ENCODE measurements at regions not wholly inside any gene's neighbourhood (a gene's known extent, or its start where the extent isn't known, plus 50 kb on each side); places are given as distances from the start of the nearest gene placed in this dataset.
"Not testable (repeated sequence)": the region's sequence is repeated elsewhere in the genome, so short reads cannot be mapped to it uniquely, and the experiment has no call there.

DNA sequence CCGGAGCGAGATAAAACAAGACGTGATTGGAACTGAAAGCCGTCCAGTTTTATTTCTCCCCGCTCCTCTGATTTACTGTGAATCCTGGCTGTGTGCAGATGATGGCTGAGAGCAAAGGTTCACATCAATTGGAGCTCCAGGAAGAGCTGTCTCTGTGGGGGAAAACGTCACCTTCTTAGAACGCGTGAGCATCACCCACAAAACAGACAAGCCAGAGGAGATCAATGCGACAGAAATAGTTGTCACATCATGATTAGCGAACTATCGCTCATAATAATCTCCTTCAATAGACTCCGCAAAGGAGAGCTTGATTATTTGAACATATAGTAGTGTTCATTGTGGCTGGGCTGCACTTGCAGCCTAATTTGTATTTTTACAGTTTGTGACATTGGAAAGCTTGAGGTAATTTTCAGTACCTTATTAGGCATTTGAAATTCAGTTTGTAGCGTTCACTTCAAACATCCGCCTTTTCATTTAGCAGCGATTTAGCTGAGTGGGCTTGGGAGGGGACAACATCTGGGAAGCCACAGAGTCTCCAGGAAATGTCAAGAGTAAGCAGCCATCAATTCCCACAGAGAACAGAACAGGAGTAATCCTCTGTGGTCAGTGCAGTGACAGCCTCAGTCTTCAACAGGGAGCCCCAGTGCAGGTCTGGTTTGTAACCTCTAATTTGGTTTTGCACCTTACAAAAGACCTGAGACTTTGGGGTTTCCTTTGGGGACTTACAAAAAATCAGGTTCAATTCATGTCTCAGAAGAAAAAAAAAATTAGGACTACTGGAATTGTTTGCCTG lies 276.8 kb upstream of the PFKP start:
- DNase-seq (ENCODE audit: low read depth), result no peak

DNA sequence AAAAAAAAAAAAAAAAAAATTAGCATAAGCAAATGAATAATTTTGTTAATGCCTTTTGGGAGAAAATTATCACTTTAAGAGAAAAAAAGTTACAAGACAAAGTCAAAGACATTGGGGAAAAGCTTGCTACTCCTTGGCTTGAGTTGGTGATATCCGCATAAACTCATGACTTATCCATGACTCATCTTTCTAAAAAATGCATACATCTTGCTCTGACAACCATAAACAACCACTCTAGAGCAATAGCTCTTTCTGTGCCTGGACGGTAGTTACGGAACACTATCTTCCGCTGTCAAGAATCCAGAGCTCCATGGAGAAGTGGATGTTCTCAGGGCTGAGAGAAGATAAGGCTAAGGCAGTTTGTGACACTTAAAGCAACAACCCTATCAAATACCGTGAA lies 281.1 kb upstream of the PFKP start:
- no peak for DNase-seq (ENCODE audit: low read depth)

DNA sequence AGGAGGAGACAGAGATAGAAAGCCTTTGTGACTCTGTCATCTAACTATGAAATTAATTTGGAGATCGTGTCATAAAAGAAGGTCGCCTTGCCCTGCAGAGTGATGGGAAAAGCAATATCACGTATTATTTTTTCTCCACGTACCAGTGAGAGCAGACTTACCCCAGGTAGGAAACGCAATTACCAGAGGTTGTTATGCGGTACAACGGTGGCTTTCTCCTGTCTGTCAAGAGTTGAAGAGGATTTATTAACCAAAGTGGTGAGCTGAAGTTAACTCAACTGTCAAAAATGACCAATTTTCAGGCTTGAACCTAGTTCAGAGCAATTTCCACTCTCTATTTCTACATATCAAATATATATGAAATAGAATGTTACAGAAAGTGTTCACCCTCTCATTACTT lies 282.6 kb upstream of the PFKP start:
- no peak for DNase-seq (ENCODE audit: low read depth)

DNA sequence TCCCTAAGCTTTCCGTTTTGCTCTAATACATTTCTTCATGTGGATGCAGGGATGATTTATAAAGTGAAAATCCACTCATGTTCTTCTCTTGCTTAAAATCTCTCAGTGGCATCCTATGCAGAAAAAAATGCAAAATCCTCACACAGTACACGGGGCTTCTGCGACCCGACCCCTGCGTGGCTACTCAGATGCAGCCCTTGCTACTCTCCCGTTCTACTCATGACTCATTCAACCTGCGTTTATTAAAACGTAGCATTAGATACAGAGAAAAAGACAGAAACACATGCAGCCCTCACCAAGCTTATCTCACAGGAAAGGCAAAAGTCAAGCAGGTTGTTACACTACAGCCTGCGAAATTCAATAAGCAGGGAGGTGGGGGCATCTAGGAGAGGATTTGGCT lies 284.4 kb upstream of the PFKP start:
- DNase-seq (ENCODE audit: low read depth), result no peak

DNA sequence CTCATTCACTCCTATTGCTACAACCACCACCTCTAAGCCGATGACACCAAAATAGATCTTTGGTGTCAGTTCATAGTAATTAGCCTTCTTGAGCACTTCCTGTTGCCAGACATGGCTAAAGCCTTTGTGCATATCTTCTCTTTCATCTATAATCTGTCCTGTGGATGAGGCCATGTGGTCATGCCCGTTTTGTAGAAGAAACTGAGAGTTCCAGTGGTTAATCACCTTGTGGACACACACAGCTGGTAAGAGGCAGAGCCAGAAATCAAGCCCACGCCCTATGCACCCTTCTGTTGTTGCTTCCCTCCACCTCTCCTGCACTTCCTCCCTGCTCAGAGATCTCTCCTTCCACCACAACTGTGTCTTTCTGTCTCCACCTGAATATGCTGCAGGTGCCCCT lies 285.1 kb upstream of the PFKP start:
- no peak for DNase-seq (ENCODE audit: low read depth)

DNA sequence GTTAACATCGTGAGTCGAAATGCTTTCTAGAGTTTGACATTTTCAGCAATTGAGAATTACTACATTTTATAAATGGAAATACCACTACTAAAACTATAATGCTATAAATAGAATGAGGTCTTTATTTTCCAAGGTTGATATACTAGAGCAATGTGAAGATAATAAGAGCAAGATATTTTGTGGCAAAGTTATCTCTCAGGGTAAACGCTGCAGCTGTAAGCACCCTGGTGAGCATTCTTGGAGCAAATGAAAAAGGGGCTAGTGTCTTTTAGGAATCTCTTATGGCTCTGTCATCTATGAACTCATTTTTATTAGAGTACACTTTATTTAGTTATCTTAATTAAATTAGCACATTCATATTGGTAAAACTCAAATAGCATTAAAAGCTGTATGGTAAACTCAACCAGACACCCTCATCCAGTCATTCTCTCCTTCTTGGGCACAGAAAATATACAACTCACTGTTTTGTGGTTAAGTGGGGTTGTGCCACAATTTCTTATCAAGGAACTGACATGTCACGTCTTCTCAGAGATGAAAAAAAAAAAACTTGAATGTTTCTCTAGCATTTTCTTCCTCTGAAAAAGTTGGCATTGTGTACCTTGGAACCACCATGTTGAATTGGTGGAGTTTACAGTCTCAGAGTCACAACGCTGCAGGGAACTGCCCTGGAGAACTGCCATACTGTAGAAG lies 289.5 kb upstream of the PFKP start:
- DNase-seq (ENCODE audit: low read depth), result no peak

DNA sequence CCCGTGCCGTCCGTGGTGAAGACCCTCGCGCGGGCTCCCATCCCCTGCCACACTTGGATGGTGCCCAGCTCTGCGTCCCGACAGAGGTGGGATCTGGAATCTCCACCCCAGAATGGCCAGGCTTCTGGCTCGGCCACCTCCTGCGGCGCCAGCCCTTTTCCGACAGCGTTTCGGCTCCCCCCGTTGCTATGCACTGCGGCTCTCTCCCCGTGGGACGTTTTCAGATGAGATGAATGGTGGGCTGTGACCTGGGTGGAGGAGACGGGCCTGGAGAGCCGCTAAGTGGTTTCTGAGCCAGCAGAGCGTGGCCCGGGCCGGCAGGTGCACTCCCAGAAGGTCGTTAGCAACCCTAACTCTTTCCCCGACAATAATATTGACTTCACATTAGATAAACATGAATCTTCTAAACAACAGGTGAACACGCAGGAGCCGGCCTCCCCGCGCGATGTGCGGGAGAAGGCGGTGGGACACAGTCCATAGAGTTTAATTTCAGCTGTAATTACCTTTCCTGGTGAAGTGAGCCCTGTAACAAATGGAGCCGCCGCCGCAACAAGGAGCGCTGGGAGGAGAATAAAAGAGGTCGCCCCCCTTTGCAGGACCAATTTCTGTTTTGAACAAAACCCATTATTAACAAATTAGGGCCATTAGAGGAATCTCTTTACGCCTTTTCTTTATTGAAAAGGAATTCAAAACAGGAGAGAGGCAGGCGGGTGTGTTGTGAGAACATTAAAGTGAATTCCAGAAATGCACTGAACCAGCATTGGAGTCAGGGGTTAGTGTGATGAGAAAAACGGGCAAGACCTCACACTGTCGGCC lies 294.3 kb upstream of the PFKP start:
- no peak for DNase-seq (ENCODE audit: low read depth)

DNA sequence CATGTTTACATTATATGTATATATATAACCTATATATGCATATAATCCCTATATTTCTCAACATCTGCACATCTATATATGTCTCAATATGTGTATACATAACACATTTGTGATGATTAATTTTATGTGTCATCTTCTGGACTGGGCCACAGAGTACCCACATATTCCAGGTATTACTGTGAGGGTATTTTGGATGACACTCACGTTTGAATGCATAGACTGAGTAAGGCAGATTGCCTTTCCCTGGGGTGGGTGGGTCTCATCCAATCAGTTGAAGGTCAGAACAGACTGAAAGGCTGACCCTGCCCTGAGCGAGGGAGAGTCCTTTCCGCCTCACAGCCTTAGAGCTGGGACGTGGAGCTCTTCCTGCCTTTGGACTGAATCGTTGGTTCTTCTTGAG lies 295.2 kb upstream of the PFKP start:
- DNase-seq (ENCODE audit: low read depth), result no peak

DNA sequence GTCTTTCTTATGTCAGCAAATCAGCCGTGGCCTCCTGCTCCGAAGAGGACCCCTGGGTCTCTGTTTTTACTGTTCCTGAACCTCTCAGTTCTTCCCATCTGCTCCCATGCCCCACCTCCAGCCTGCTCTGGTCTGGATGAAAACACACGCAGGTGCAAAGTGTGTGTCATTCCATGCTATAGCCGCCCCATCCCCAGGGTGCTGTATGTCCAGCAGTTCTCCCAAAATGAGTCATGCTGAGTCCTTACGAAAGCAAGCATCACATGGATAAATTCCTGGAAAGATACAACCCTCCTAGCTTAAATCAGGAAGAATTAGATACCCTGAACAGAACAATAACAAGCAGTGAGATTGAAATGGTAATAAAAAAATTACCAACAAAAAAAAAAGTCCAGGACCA lies 300.1 kb upstream of the PFKP start:
- DNase-seq (ENCODE audit: low read depth), result not testable (repeated sequence)

DNA sequence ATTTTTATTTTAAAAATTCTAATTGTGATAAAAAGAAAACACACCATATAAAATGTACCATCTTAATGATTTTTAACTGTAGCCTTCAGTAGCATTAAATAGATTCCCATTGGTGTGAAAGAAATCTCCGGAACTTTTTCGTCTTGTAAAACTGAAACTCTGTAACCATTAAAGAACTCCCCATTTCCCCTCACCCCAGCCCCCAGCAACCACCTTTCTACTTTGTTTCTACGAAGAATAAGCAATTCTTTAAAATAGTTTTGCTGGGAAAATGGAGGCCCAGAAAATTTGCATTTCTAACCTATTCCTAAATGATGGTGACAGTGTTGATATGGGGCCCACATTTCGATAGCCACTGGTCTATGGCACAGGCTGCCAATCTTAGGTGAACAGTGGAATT lies 305.4 kb upstream of the PFKP start:
- no peak for DNase-seq (ENCODE audit: low read depth)

DNA sequence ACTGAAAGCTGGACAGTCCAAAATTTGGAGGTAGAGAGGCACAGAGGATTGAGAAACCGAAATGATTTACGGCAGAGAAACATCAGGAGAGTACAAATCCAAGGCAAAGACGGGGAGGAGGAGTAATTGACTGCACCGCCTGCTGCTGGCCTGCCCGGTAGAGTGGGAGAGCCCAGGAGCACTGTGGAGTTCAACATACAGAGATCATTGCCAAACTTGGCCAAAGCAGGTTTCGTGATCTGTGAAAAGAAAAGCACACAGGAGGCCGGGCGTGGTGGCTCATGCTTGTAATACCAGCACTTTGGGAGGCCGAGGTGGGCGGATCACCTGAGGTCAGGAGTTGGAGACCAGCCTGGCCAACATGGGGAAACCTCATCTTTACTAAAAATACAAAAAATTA lies 306.0 kb upstream of the PFKP start:
- no peak for DNase-seq (ENCODE audit: low read depth)

DNA sequence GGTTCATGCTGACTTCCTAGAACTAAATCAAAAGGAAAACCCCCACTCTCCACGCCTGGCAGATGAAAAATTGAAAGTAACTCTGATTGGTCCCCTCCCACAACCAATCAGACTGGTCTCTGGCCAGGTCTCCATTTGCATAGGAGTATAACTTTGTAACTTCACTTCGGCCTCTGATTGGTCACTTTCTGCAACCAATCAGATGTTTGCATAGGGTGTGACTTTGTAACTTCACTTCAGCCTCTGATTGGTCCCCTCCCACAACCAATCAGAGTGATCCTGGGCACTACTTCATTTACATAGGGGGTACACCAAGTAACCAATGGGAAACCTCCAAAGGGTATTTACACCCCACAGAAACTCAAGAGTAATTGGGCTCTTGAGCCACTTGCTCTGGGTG lies 306.6 kb upstream of the PFKP start:
- DNase-seq (ENCODE audit: low read depth), result no peak

DNA sequence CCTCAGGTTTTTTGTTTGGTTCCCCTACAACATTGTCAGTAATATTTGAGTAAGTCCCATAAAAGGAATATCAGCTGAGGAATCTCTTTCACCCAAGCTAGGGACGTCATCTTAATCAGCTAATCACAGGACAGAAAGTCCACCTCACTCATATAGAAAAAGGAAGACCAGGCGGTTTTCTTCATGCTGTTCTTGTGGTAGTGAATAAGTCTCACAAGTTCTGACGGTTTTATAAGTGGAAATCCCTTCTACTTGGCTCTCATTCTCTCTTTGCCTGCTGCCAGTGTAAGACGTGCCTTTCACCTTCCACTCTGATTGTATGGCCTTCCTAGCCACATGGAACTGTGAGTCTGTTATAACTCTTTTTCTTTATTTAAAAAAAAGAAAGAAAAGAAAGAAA lies 308.1 kb upstream of the PFKP start:
- DNase-seq (ENCODE audit: low read depth), result no peak

DNA sequence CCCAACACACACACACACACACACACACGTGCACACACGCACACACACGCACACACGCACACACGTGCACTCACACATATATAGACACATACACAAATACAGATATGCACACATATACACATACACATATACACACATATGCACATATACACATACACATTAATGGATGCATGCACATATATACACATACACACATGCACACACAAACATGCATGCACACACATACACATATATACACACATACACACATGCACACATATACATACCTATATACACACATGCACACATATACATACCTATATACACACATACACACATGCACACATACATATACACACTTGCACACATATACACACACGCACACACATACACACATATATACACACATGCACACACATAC lies 312.4 kb upstream of the PFKP start:
- DNase-seq (ENCODE audit: low read depth), result no peak

DNA sequence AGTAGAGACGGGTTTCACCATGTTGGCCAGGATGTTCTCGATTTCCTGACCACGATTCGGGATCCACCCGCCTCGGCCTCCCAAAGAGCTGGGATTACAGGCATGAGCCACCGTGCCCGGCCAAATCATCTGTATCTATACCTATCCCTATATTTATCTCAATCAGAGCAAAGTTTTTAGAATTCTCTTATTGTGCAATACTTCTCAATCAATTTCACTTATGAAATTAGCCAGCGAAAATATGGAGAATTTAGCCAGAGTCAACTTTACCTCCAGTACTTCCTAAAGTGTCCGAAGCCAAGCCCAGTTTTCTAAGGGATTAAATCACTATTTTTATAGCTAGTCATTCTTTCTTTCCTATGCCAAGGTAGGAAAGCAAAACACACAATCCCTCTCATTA lies 319.1 kb upstream of the PFKP start:
- DNase-seq (ENCODE audit: low read depth), result no peak

DNA sequence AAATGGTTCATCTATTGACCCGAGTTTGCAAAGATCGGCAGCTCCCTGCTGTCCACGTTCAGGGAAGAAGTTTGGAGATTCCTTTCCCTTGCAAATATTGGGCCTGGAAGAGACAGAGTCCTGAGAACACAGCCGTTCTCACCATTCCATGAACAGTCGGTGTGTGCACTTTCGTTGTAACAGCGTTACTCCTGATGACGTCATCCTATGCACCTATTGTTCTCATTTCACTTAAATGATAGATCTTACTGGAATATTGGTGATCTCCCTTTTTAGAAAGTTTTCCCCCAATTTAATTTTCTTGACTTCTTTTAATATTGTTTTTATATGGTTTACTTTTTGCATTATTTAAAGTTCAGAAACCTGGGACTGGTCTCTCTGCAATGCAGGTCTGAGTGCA lies 320.7 kb upstream of the PFKP start:
- DNase-seq (ENCODE audit: low read depth), result no peak

DNA sequence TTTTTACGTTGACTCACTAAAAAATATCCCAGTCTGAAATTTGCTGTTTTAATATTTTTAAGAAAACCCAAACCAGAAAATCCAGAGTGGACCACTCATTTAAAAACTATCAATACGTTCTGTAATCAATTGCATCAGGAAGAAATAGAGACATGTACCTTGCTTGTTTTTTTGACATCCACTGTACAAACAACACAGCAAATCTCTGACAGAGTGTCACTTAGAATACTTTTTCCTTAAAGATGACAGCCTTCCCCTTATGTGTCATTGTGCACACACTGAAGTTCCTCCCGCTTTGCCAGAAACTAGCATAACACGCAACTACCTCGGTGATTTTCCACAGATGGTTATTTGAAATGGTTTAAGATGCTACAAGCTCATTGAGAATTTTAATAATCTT lies 321.7 kb upstream of the PFKP start:
- no peak for DNase-seq (ENCODE audit: low read depth)

DNA sequence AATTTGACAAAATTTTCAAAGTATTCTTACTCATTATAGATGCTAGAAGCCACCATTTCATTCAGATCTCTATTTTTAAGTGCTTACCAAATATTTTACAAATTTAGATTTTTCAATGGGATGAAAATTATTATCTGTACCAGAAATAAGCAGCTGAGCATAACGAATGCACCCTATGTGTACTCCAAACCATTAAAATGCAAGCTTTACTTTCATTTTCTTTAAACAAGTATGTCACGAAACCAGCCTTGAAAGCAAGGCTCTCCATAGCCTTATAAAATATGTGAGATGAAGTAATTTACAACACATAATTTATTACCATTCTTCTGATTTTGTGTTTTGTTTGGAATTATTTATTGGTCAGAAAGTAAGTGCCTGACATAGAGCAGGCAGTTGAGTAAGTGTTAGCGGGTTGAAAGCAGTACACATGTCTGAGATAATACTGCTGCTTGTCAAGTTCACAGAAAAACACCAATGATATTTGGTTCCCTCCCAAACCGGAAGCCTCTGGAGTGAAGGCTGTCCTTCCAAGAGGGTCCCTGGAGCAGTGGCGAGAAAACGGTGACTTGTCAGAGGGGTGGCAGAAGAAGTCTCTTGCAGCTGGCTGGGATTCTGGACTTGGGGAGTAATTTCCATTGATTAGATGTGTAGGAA lies 322.7 kb upstream of the PFKP start:
- DNase-seq (ENCODE audit: low read depth), result no peak

DNA sequence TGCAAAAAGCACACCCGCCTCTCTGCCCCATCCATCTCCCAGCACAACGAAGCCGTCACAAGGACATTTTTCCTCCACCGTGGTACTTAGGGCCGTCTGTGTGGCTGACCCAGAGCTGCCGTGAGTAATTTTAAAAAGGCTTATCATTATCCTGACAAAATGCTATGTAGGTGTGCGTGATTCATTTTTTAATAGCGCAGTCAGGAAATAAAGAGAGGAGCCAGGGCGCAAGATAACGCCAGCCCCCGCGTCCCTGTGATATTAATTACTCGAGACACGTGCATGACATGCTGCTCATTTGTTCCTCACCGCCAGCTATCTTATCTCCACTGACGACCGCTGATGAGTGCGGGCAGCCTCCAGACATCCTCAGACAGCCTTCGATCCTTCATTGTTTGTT lies 332.7 kb upstream of the PFKP start:
- no peak for DNase-seq (ENCODE audit: low read depth)

DNA sequence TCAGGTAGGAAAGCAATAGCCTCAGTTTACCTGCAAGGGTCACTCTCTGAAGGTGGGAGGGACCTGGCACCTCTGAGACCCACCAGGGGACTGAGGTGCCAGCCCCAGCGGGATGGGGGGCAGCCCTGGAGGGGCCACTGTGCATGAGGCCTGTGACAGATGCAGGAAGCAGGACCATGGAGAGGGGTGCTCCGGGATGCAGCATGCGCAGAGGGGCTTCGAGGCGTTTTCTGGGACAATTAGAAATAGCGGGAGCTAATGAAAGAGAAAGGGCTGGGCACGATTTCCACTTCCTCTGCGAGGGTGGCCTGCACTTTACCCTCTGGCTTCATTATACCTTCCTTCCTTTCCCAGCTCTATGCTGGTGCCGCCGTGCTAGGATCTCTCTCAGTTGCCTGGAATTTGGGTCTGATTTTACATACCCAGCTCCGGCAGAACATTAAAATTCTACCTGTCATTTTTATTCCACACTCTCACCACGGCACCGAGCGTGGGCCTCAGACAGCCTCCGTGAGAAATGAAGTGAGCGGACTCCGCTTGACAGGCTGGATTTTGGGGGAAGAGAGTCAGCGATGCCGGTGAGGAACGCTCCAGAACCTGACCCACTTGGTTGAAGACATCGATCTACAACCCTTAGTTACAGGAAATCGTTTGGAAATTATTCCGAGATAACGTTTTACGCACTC lies 333.9 kb upstream of the PFKP start:
- no peak for DNase-seq (ENCODE audit: low read depth)

DNA sequence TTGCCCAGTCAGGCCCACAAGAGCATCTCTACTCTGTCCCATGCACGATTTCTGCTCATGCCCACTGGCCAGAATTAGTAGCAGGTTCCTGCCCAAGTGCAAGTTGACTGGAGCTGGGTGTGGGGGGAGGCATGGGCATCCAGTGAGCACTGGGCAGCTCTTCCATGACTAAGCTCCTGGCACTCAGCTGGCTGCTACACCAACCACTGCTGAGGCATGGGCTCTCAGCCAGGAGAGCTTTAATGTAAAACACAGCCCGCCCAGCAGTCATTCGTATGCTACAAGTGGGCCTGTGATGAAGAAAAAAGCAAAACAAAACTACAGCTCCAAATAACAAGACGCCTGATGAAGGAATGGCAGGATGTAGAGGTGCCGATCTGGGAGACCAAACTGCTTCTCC lies 335.4 kb upstream of the PFKP start:
- DNase-seq (ENCODE audit: low read depth), result no peak

DNA sequence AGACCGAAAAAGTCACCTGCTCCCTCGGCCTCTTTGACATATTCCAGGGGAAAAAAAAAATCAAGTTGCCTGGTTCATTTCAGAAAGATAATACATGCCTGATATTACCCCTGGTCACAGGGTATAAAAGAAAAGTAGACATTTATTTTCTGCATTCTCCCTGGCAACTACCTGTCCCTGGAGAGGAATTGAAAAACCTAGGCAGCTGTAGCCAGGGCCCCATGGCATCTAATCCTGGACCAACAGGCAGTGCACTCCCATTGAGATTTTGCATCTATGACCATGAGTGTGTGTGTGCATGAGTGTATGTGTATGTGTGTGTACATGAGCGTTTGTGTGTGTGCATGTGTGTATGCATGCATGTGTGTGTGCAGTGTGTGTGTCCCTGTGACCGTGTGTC lies 338.2 kb upstream of the PFKP start:
- no peak for DNase-seq (ENCODE audit: low read depth)
